ENCODE measurements at regions not wholly inside any gene's neighbourhood (a gene's known extent, or its start where the extent isn't known, plus 50 kb on each side); places are given as distances from the start of the nearest gene placed in this dataset.

GRCh38 chr6:155762649-155763048 is 307.0 kb upstream of the NOX3 start (continued):
- TF ChIP-seq CREB1 (CRISPR knock-in tag; IDR thresholded peaks at IDR 0.05; ENCODE audit: low read depth) (no peak), ZNF462 (CRISPR knock-in tag; IDR thresholded peaks at IDR 0.05) (no peak)

- Mint-ChIP-seq H3K4me1 (peaks cover 12% of the 10 kb centered on the region), H3K4me3 (no peak overlapping the region), H3K27ac (no peak overlapping the region), H3K9me3 (peaks cover 32% of the 10 kb centered on the region), H3K36me3 (ENCODE audit: low read depth) (peaks cover 29% of the 10 kb centered on the region), H3K27me3 (ENCODE audit: insufficient read depth, low read depth, poor library complexity) (peaks cover 3% of the 10 kb centered on the region)
- H2AFZ ChIP-seq: peak overlapping the region; percentile 33; the same call in 1 of the 2 replicates
- no peak overlapping the region for H3K27ac ChIP-seq (ENCODE audit: low read depth)
- H3K4me3 ChIP-seq: no peak overlapping the region
- H3K36me3 ChIP-seq (ENCODE audit: insufficient read depth): no peaks in the 10 kb centered on the region
- no peaks in the 10 kb centered on the region for H4K20me1 ChIP-seq (replicated peaks; ENCODE audit: insufficient read depth)
- no peaks in the 10 kb centered on the region for H3K9me2 ChIP-seq (ENCODE audit: insufficient read depth)
- H3K79me2 ChIP-seq (replicated peaks; ENCODE audit: insufficient read depth): no peaks in the 10 kb centered on the region
- no peak for DNase-seq (ENCODE audit: low spot score)
- no peak for ATAC-seq
- H3K4me2 ChIP-seq: no peak overlapping the region
- no peaks in the 10 kb centered on the region for H3F3A ChIP-seq (replicated peaks; ENCODE audit: low read depth)
- peaks cover 20% of the 10 kb centered on the region for H3K4me1 ChIP-seq (ENCODE audit: insufficient read depth)
- TF ChIP-seq JUNB (IDR thresholded peaks at IDR 0.05; ENCODE audit: unreplicated experiment): no peak
- no peak for TF ChIP-seq ZNF331 (CRISPR knock-in tag; IDR thresholded peaks at IDR 0.05; ENCODE audit: low read depth)
- no peak for TF ChIP-seq EZH2 (IDR thresholded peaks at IDR 0.05; ENCODE audit: low read depth, unreplicated experiment)
- TF ChIP-seq ZNF114 (CRISPR knock-in tag; IDR thresholded peaks at IDR 0.05): no peak
- TF ChIP-seq CTCF (conservative IDR thresholded peaks at IDR 0.05; ENCODE audit: low read depth in 2 of 2): no peak
- TF ChIP-seq ZNF462 (CRISPR knock-in tag; IDR thresholded peaks at IDR 0.05): no peak
- TF ChIP-seq EZH2phosphoT487 (IDR thresholded peaks at IDR 0.05; ENCODE audit: unreplicated experiment): no peak
- no peak for TF ChIP-seq CREB1 (CRISPR knock-in tag; IDR thresholded peaks at IDR 0.05; ENCODE audit: low read depth)
- H3K27me3 ChIP-seq (ENCODE audit: insufficient read depth): no peaks in the 10 kb centered on the region
These were observed 299.8 kb upstream of the NOX3 start for GRCh38 chr6:155755452-155755851.

Data from GM23338 (cell line).